ENCODE measurements at regions not wholly inside any gene's neighbourhood (a gene's known extent, or its start where the extent isn't known, plus 50 kb on each side); places are given as distances from the start of the nearest gene placed in this dataset.

DNA sequence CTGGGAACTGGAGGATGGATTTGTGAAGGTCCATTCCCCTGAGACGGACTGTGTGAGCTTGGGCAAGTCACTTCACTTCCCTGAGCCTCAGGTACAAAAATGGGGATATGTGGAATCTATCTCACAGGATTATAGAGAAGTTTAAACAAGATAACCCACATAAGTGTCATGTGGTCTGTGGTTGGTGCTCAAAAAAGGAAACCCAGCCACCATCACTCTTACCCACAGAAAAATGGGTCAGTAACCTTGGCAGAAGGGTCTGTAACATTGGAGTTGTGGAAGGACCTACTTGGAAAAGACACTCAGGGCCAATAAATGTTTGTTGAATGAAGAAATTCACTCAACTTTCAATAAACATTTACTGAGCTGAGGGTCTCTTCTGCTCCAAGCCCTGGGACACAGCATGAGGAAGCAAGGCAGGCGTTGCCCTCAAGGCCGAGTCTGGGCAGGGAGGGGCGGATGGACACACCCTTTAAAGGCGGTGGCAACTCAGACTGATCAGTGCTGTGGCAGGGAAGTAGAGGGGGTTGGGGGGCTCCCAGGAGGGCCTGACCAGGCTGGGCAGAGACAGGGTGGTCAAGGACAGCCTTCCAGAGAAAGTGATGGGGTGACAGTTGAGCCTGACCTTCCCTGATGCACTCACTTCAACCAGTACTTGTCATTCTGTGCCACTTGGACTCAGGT, 66.7 kb upstream of the ACOT11 start:
- no peak for TF ChIP-seq EZH2 (IDR thresholded peaks at IDR 0.05; ENCODE audit: insufficient read depth, poor library complexity, severe bottlenecking)
- no peak for TF ChIP-seq EZH2phosphoT487 (IDR thresholded peaks at IDR 0.05; ENCODE audit: insufficient read depth, low read depth)

All from GM23248 (cell line).